Keratinocyte (primary cell): ENCODE measurements at regions not wholly inside any gene's neighbourhood (a gene's known extent, or its start where the extent isn't known, plus 50 kb on each side); places are given as distances from the start of the nearest gene placed in this dataset.

Experiments used
- DNase-seq: peaks from one replicate; pipeline ENCODE4 v3.0.0-alpha.2; 2011; ENCODE audit warnings: low read depth, missing footprints, low spot score
- FAIRE-seq: peaks from 2 replicates; lab custom pipeline; 2011; peaks lifted over from hg19 to GRCh38; lab: Jason Lieb, UNC
- H2AFZ ChIP-seq: 2 replicates; pipeline ENCODE4 v1.6.0; 2012; ENCODE audit warnings: low read length, control low read depth, inconsistent platforms; ENCODE audit not compliant: control insufficient read depth
- H3K27ac ChIP-seq: 2 replicates; pipeline ENCODE4 v1.5.1; 2011; ENCODE audit warnings: low read length; ENCODE audit not compliant: control insufficient read depth, insufficient read depth
- H3K27me3 ChIP-seq: 3 replicates; pipeline ENCODE4 v1.6.0; 2011; ENCODE audit warnings: low read length; ENCODE audit not compliant: control insufficient read depth, insufficient read depth; ENCODE audit errors: extremely low read depth
- H3K36me3 ChIP-seq, 2 experiments: 2 replicates in 1 of 2; 3 replicates in 1 of 2; pipeline ENCODE4 v1.5.1; 2011; ENCODE audit warnings: low read length in 2 of 2, mild to moderate bottlenecking in 1 of 2; ENCODE audit not compliant: control insufficient read depth in 2 of 2, insufficient read depth in 2 of 2; ENCODE audit errors: extremely low read depth in 1 of 2
- H3K4me1 ChIP-seq: 3 replicates; pipeline ENCODE4 v1.5.1; 2011; ENCODE audit warnings: low read length; ENCODE audit not compliant: control insufficient read depth, insufficient read depth; ENCODE audit errors: extremely low read depth
- H3K4me2 ChIP-seq: 3 replicates; pipeline ENCODE4 v1.6.0; 2011; ENCODE audit warnings: low read depth, low read length; ENCODE audit not compliant: control insufficient read depth, insufficient read depth; ENCODE audit errors: extremely low read depth
- H3K4me3 ChIP-seq, 3 experiments: fragments of 200-600 bp in 1 of 3; sonication (generic) in 1 of 3; 2 replicates in 2 of 3; 3 replicates in 1 of 3; pipeline ENCODE4 v1.5.1; 2011 to 2016; ENCODE audit warnings: low read length in 3 of 3, mild to moderate bottlenecking in 3 of 3, control low read depth in 2 of 3, inconsistent platforms in 1 of 3, low read depth in 1 of 3, mixed read lengths in 1 of 3, mixed run types in 1 of 3, moderate library complexity in 1 of 3; ENCODE audit not compliant: control insufficient read depth in 2 of 3, insufficient read depth in 2 of 3; ENCODE audit errors: extremely low read depth in 1 of 3
- H3K79me2 ChIP-seq: 2 replicates; pipeline ENCODE4 v1.6.0; 2012; ENCODE audit warnings: low read length; ENCODE audit not compliant: control insufficient read depth, insufficient read depth
- H3K9ac ChIP-seq: 3 replicates; pipeline ENCODE4 v1.6.0; 2011; ENCODE audit warnings: low read length; ENCODE audit not compliant: control insufficient read depth, insufficient read depth; ENCODE audit errors: extremely low read depth
- H3K9me1 ChIP-seq: 3 replicates; pipeline ENCODE4 v1.6.0; 2011; ENCODE audit warnings: low read length; ENCODE audit not compliant: control insufficient read depth, insufficient read depth; ENCODE audit errors: extremely low read depth
- H3K9me3 ChIP-seq: 2 replicates; pipeline ENCODE4 v1.5.1; 2012; ENCODE audit warnings: low read depth, low read length; ENCODE audit not compliant: control insufficient read depth
- H4K20me1 ChIP-seq: 3 replicates; pipeline ENCODE4 v1.6.0; 2011; ENCODE audit warnings: low read length; ENCODE audit not compliant: control insufficient read depth, insufficient read depth; ENCODE audit errors: extremely low read depth
- EZH2 ChIP-seq: IDR thresholded peaks from one replicate; pipeline ENCODE4 v1.6.1; 2012; ENCODE audit warnings: inconsistent platforms, mild to moderate bottlenecking, low read length, moderate library complexity
- dilution Hi-C: fragments of 300-500 bp; cut with MboI; formaldehyde crosslinking; loops from one replicate; pipeline ENCODE4 v1.7.0; 2020; ENCODE audit warnings: low sequenced_read_pairs; ENCODE audit not compliant: extremely low pct_ligation_motif_present
- TF ChIP-seq, protein P1 (sequence below), 3 experiments: IDR thresholded peaks in 1 of 3; conservative IDR thresholded peaks in 1 of 3; optimal IDR thresholded peaks in 1 of 3; 2 replicates in 2 of 3; 3 replicates in 1 of 3; pipeline versions ENCODE3 to v1.5.1; 2011; ENCODE audit warnings: low read length in 3 of 3, mild to moderate bottlenecking in 3 of 3, moderate library complexity in 2 of 3, control low read depth in 1 of 3, inconsistent platforms in 1 of 3; ENCODE audit not compliant: insufficient read depth in 2 of 3; ENCODE audit errors: extremely low read depth in 1 of 3

GRCh38 chr5:29777373-29777772 lies 1416.1 kb upstream of the CDH6 start:
- FAIRE-seq (no peak), DNase-seq (no peak)
- no peak for TF ChIP-seq EZH2
- TF ChIP-seq, protein P1, sequence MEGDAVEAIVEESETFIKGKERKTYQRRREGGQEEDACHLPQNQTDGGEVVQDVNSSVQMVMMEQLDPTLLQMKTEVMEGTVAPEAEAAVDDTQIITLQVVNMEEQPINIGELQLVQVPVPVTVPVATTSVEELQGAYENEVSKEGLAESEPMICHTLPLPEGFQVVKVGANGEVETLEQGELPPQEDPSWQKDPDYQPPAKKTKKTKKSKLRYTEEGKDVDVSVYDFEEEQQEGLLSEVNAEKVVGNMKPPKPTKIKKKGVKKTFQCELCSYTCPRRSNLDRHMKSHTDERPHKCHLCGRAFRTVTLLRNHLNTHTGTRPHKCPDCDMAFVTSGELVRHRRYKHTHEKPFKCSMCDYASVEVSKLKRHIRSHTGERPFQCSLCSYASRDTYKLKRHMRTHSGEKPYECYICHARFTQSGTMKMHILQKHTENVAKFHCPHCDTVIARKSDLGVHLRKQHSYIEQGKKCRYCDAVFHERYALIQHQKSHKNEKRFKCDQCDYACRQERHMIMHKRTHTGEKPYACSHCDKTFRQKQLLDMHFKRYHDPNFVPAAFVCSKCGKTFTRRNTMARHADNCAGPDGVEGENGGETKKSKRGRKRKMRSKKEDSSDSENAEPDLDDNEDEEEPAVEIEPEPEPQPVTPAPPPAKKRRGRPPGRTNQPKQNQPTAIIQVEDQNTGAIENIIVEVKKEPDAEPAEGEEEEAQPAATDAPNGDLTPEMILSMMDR (optimal IDR thresholded peaks at IDR 0.05 in 1 of 3, IDR thresholded peaks at IDR 0.05 in 1 of 3, conservative IDR thresholded peaks at IDR 0.05 in 1 of 3; ENCODE audit: extremely low read depth in 1 of 3, insufficient read depth in 2 of 3, low read length in 3 of 3): no peak
- Histone ChIP-seq H3K79me2 (no peaks in the 10 kb centered on the region), H2AFZ (no peak overlapping the region), H3K4me2 (no peak overlapping the region), H3K27me3 (no peaks in the 10 kb centered on the region), H4K20me1 (no peaks in the 10 kb centered on the region), H3K9me1 (no peaks in the 10 kb centered on the region), H3K27ac (no peak overlapping the region), H3K9ac (no peak overlapping the region), H3K4me1 (no peaks in the 10 kb centered on the region), H3K36me3 (no peaks in the 10 kb centered on the region), H3K9me3 (no peaks in the 10 kb centered on the region), H3K4me3 (no peak overlapping the region)
- dilution Hi-C loops: no loop called here

GRCh38 chr5:29770936-29771335 lies 1422.5 kb upstream of the CDH6 start:
- Histone ChIP-seq H3K36me3 (no peaks in the 10 kb centered on the region), H3K9ac (no peak overlapping the region), H3K9me1 (no peaks in the 10 kb centered on the region), H3K27ac (no peak overlapping the region), H3K4me1 (no peaks in the 10 kb centered on the region), H4K20me1 (no peaks in the 10 kb centered on the region), H3K79me2 (no peaks in the 10 kb centered on the region), H3K4me2 (no peak overlapping the region), H2AFZ (no peak overlapping the region), H3K9me3 (no peaks in the 10 kb centered on the region), H3K4me3 (no peak overlapping the region), H3K27me3 (no peaks in the 10 kb centered on the region)
- DNase-seq (no peak), FAIRE-seq (no peak)
- dilution Hi-C loops: no loop called here
- no peak for TF ChIP-seq EZH2
- TF ChIP-seq, protein P1 (optimal IDR thresholded peaks at IDR 0.05 in 1 of 3, IDR thresholded peaks at IDR 0.05 in 1 of 3, conservative IDR thresholded peaks at IDR 0.05 in 1 of 3; ENCODE audit: extremely low read depth in 1 of 3, insufficient read depth in 2 of 3, low read length in 3 of 3): no peak
